ENCODE measurements at regions not wholly inside any gene's neighbourhood (a gene's known extent, or its start where the extent isn't known, plus 50 kb on each side); places are given as distances from the start of the nearest gene placed in this dataset.

GRCh38 chr1:29879217-29879616 is 642.9 kb downstream of the PTPRU start:
- TF ChIP-seq CTCF (IDR thresholded peaks at IDR 0.05) (no peak), POLR2A (IDR thresholded peaks at IDR 0.05) (no peak)
